H9 (cell line): ENCODE measurements at regions not wholly inside any gene's neighbourhood (a gene's known extent, or its start where the extent isn't known, plus 50 kb on each side); places are given as distances from the start of the nearest gene placed in this dataset.

Experiments
- DNase-seq: peaks from one replicate; pipeline ENCODE4 v3.0.0-alpha.2; 2017
- H2AFZ ChIP-seq: one replicate; pipeline ENCODE4 v1.6.1; 2013; ENCODE audit warnings: mild to moderate bottlenecking, low read length, control low read depth, moderate library complexity
- H2AK5ac ChIP-seq: 2 replicates; pipeline ENCODE4 v1.6.1; 2013; ENCODE audit warnings: low read length, control low read depth, mixed read lengths; ENCODE audit not compliant: insufficient read length
- H2BK120ac ChIP-seq: one replicate; pipeline ENCODE4 v1.6.1; 2013; ENCODE audit warnings: low read depth, mild to moderate bottlenecking, low read length, control low read depth, inconsistent platforms; ENCODE audit not compliant: poor library complexity, severe bottlenecking
- H2BK12ac ChIP-seq: 2 replicates; pipeline ENCODE4 v1.6.1; 2013; ENCODE audit warnings: low read length, control low read depth, mixed read lengths, low read depth; ENCODE audit not compliant: insufficient read length
- H2BK15ac ChIP-seq: 2 replicates; pipeline ENCODE4 v1.6.1; 2013; ENCODE audit warnings: low read depth, low read length, control low read depth
- H2BK20ac ChIP-seq: one replicate; pipeline ENCODE4 v1.6.1; 2013; ENCODE audit warnings: low read depth, mild to moderate bottlenecking, low read length, control low read depth, inconsistent platforms; ENCODE audit not compliant: poor library complexity, severe bottlenecking
- H2BK5ac ChIP-seq: 2 replicates; pipeline ENCODE4 v1.6.1; 2013; ENCODE audit warnings: low read length, control low read depth, mixed read lengths; ENCODE audit not compliant: insufficient read length
- H3K14ac ChIP-seq: 2 replicates; pipeline ENCODE4 v1.6.1; 2013; ENCODE audit warnings: low read length, control low read depth; ENCODE audit not compliant: insufficient read depth
- H3K18ac ChIP-seq: 2 replicates; pipeline ENCODE4 v1.6.1; 2013; ENCODE audit warnings: low read depth, mild to moderate bottlenecking, mixed read lengths, low read length, control low read depth; ENCODE audit not compliant: insufficient read length
- H3K23ac ChIP-seq: 2 replicates; pipeline ENCODE4 v1.6.1; 2013; ENCODE audit warnings: low read length, control low read depth, mixed read lengths, low read depth; ENCODE audit not compliant: insufficient read length
- H3K23me2 ChIP-seq: 2 replicates; pipeline ENCODE4 v1.6.1; 2013; ENCODE audit warnings: low read depth, mild to moderate bottlenecking, mixed read lengths, low read length, control low read depth; ENCODE audit not compliant: insufficient read length, poor library complexity, severe bottlenecking
- H3K27ac ChIP-seq: 2 replicates; pipeline ENCODE4 v1.5.1; 2013; ENCODE audit warnings: low read length, control low read depth, mixed read lengths, low read depth; ENCODE audit not compliant: insufficient read length
- H3K27me3 ChIP-seq: 2 replicates; pipeline ENCODE4 v1.6.1; 2013; ENCODE audit warnings: low read length, control low read depth, inconsistent platforms; ENCODE audit not compliant: insufficient read depth
- H3K4ac ChIP-seq: 2 replicates; pipeline ENCODE4 v1.6.1; 2013; ENCODE audit warnings: low read depth, mild to moderate bottlenecking, control low read depth, inconsistent platforms, low read length, moderate library complexity
- H3K4me1 ChIP-seq: 2 replicates; pipeline ENCODE4 v1.6.1; 2013; ENCODE audit warnings: low read length, control low read depth, inconsistent platforms; ENCODE audit not compliant: insufficient read depth
- H3K4me2 ChIP-seq: 2 replicates; pipeline ENCODE4 v1.6.1; 2013; ENCODE audit warnings: low read length, control low read depth, mixed read lengths; ENCODE audit not compliant: insufficient read length, insufficient read depth
- H3K56ac ChIP-seq: 2 replicates; pipeline ENCODE4 v1.6.1; 2013; ENCODE audit warnings: low read depth, mild to moderate bottlenecking, mixed read lengths, low read length, control low read depth; ENCODE audit not compliant: insufficient read length
- H3K79me1 ChIP-seq: 2 replicates; pipeline ENCODE4 v1.6.1; 2013; ENCODE audit warnings: low read depth, mild to moderate bottlenecking, moderate library complexity, low read length, control low read depth, inconsistent platforms; ENCODE audit not compliant: insufficient read depth, poor library complexity, severe bottlenecking
- H3K79me2 ChIP-seq: 2 replicates; pipeline ENCODE4 v1.6.1; 2013; ENCODE audit warnings: low read length, control low read depth, inconsistent platforms; ENCODE audit not compliant: insufficient read depth
- H3K9ac ChIP-seq: 2 replicates; pipeline ENCODE4 v1.6.1; 2013; ENCODE audit warnings: low read length, control low read depth, mixed read lengths; ENCODE audit not compliant: insufficient read length; ENCODE audit errors: extremely low read depth
- H3K9me3 ChIP-seq: one replicate; pipeline ENCODE4 v1.6.1; 2013; ENCODE audit warnings: low read depth, low read length, inconsistent platforms; ENCODE audit not compliant: control insufficient read depth
- H3T11ph ChIP-seq: one replicate; pipeline ENCODE4 v1.6.1; 2013; ENCODE audit warnings: mild to moderate bottlenecking, low read length, control low read depth, inconsistent platforms
- H4K20me1 ChIP-seq: one replicate; pipeline ENCODE4 v1.6.1; 2013; ENCODE audit not compliant: control insufficient read depth, insufficient read length, insufficient read depth
- H4K5ac ChIP-seq: 2 replicates; pipeline ENCODE4 v1.6.1; 2013; ENCODE audit warnings: low read depth, mild to moderate bottlenecking, mixed read lengths, low read length, control low read depth; ENCODE audit not compliant: insufficient read length
- H4K8ac ChIP-seq: replicated peaks from 2 replicates; pipeline ENCODE4 v1.6.1; 2013; ENCODE audit warnings: low read length, control low read depth, mixed read lengths, low read depth; ENCODE audit not compliant: insufficient read length
- H4K91ac ChIP-seq: 2 replicates; pipeline ENCODE4 v1.6.1; 2013; ENCODE audit warnings: low read depth, mild to moderate bottlenecking, moderate library complexity, mixed read lengths, low read length, control low read depth; ENCODE audit not compliant: insufficient read length
- H3K27ac Mint-ChIP-seq, 3 experiments: 2 replicates in 2 of 3; 3 replicates in 1 of 3; pipeline ENCODE4 v1.8.0; 2020 to 2021; ENCODE audit warnings: mixed read lengths in 3 of 3, mild to moderate bottlenecking in 1 of 3, moderate library complexity in 1 of 3
- H3K27me3 Mint-ChIP-seq: 2 replicates; pipeline ENCODE4 v1.8.0; 2021; ENCODE audit warnings: low read depth, mild to moderate bottlenecking, moderate library complexity, mixed read lengths
- H3K36me3 Mint-ChIP-seq, 3 experiments: 2 replicates in 2 of 3; 3 replicates in 1 of 3; pipeline ENCODE4 v1.8.0; 2020 to 2021; ENCODE audit warnings: low read depth in 3 of 3, mixed read lengths in 3 of 3; ENCODE audit not compliant: insufficient read depth in 1 of 3
- H3K4me1 Mint-ChIP-seq, 2 experiments: 2 replicates each; pipeline ENCODE4 v1.8.0; 2020; ENCODE audit warnings: mixed read lengths in 2 of 2
- H3K4me3 Mint-ChIP-seq, 2 experiments: 2 replicates in 1 of 2; 3 replicates in 1 of 2; pipeline ENCODE4 v1.8.0; 2020 to 2021; ENCODE audit warnings: mild to moderate bottlenecking in 2 of 2, mixed read lengths in 2 of 2, moderate library complexity in 1 of 2
- H3K9me3 Mint-ChIP-seq, 2 experiments: 2 replicates in 1 of 2; 3 replicates in 1 of 2; pipeline ENCODE4 v1.8.0; 2020; ENCODE audit warnings: mild to moderate bottlenecking in 2 of 2, mixed read lengths in 2 of 2, moderate library complexity in 1 of 2
- CTCF ChIP-seq: fragments of 200-600 bp; sonication (generic); conservative IDR thresholded peaks from 3 replicates; pipeline ENCODE4 v1.8.0; 2021; ENCODE audit warnings: antibody characterized with exemption, mild to moderate bottlenecking
- WGBS: extraction: QIAGEN DNeasy Blood & Tissue Kit; methylation state at CpG from one replicate; pipeline ENCODE4 v1.1.7; 2013; ENCODE audit warnings: missing lambda C conversion rate, low lambda C conversion rate, mixed read lengths; ENCODE audit not compliant: insufficient read length; ENCODE audit errors: extremely low coverage; 5-methylcytosine and 5-hydroxymethylcytosine counted together

DNA sequence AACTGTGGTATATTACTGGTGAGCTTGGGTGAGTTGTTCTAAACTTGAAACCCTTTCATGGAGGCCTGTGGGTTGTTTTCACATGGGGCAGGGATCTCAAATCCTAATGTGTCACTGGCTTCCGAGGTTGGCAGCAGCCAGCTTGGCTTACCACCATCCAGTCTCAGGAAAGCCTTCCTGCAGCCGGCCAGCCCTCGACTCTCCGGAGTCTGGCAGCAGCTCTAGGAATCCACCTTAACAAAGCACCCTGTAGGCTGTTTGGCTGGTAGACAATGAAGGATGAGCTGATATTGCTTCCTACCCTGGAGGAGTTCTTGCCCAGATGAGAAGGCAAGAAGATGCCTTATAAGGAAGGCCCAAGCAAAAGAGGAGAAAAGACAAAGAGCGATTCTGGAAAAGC lies 188.3 kb downstream of the KLF12 start:
- Mint-ChIP-seq H3K36me3 (no peaks in the 10 kb centered on the region), H3K27ac (peak overlapping the region in 2 of 3 experiments; percentile 20 to 30; a peak in 2 of 7 replicates), H3K4me1 (peaks cover 7 to 15% of the 10 kb centered on the region in 2 experiments), H3K9me3 (no peaks in the 10 kb centered on the region), H3K4me3 (no peak overlapping the region), H3K27me3 (no peaks in the 10 kb centered on the region)
- no CpG with 5 or more reads among the region's 5 CpGs for WGBS
- Histone ChIP-seq H3K56ac (no peak overlapping the region), H2AFZ (no peak overlapping the region), H2BK120ac (no peak overlapping the region), H2AK5ac (no peak overlapping the region), H3K23ac (no peak overlapping the region), H3K79me2 (no peaks in the 10 kb centered on the region), H3K9me3 (no peaks in the 10 kb centered on the region), H2BK5ac (no peak overlapping the region), H4K8ac (no peak overlapping the region), H2BK15ac (no peak overlapping the region), H4K5ac (no peak overlapping the region), H3K27me3 (no peaks in the 10 kb centered on the region), H2BK12ac (no peak overlapping the region), H3T11ph (no peak overlapping the region), H4K20me1 (no peaks in the 10 kb centered on the region), H3K4me1 (no peaks in the 10 kb centered on the region), H3K79me1 (no peaks in the 10 kb centered on the region), H4K91ac (no peak overlapping the region), H3K4me2 (no peak overlapping the region), H3K23me2 (no peaks in the 10 kb centered on the region), H3K14ac (no peak overlapping the region), H2BK20ac (no peak overlapping the region), H3K18ac (no peak overlapping the region), H3K9ac (no peak overlapping the region), H3K27ac (no peak overlapping the region), H3K4ac (no peak overlapping the region)
- TF ChIP-seq CTCF: no peak
- no peak for DNase-seq
